Stimulated activated CD8-positive, alpha-beta memory T cell treated with anti-CD3 and anti-CD28 coated beads, Interleukin-15, amount 100 ng/mL, for 48 hours (primary cell): ENCODE measurements at regions not wholly inside any gene's neighbourhood (a gene's known extent, or its start where the extent isn't known, plus 50 kb on each side); places are given as distances from the start of the nearest gene placed in this dataset.

ENCODE experiments used
- DNase-seq, 2 donors: peaks; one replicate each; pipeline ENCODE4 v3.0.0-alpha.2; 2020; ENCODE audit warnings: low read depth in 2 of 2

DNA sequence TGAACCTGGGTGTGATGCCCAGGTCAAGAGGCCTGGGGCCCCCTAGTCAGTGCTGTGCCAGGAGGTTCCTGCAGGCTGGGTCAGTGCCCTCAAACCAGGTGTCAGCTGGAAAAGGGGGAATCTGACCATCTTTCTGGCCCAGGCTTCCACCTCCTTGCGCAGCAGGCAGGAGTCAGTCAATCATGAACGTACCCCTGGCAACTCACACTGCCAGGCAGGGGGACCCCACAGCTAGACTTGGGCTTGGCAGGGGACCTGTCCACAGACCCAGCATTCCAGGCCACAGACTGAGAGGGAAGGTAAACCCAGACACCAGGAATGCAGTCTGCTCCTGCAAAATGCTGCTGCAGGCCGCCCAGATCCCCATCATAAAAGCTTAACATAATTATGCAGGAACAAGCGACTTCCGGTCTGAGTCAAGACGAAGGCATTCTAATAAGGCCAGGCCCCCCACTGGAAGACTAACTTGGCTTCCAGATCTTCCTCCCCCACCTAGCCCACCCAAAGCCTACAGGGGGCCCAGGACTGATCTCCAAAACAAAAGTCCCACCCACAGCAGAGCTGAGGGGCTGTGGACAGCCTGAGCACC, 156.3 kb downstream of the BCOR start:
- no peak for DNase-seq

DNA sequence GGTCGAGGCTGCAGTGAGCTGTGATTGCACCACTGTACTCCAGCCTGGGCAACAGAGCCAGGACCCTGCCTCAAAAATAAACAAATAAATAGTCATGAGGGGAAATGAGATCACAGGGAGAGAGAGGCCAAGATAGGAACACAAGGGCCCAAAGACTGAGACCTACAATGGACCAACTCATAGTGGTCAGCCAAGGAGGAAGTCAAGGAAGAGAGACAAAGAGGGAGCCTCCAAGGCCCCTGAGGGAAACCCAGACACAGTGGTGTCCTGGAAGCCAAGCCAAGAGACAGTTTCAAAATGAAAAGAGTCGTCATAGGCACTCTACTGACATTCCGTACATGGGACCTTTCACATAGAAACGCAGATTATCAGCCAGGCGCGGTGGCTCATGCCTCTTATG, 153.3 kb downstream of the BCOR start:
- no peak for DNase-seq

GRCh38 chrX:39945709-39946108, 152.0 kb downstream of the BCOR start:
- no peak for DNase-seq

- no peak for DNase-seq
These were observed 150.9 kb downstream of the BCOR start for GRCh38 chrX:39946822-39947221.

GRCh38 chrX:39948582-39948981, 149.2 kb downstream of the BCOR start:
- no peak for DNase-seq

DNA sequence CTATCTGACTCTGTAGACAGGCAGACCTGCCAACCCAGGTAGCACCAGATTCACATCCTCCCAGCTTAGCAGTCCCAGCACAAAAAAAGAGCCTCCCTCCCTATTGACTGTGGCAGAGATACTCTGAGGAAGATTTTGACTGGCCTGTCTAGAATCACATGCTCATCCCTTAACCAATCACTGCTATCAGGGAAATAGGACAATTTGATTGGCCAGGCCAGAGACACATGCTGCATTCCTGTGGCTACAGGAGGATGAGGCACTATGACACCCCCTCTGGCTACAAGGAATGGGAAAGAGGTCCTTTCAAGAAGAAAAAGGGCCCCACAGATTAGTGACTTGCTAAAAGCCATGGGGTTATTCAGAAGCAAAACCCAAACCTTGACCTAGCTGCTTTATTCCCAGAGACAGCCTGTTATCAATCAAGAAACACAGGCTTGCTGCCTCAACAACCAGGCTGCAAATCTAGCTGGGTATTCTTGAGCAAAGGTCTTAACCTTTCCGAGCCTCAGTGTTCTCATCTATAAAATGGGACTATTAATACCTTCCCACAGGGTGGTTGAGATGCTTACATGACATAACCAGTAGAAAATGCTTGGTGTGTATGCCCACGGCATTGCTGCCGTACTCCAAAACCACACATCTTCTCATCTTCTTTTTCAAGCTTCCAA, 147.6 kb downstream of the BCOR start:
- no peak for DNase-seq

DNA sequence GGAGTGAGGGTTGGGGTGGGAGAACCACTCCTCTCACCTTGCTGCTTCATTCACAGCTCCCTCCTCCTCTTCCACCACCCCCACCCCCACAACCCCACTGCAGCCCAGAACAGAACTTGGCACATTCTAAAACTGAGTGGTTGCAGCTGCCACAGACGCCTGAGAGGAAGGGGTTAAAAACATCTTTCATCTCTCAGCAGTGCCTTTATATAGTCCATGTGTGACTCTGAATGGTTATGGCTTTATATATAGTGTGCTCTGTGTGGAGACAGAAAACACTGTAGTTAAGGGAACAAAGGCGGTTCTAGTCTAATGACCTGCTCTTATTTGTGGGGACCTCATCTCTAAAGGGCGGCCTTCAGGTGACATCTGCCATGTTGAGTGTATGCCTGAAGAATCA, 144.8 kb downstream of the BCOR start:
- DNase-seq, result no peak

DNA sequence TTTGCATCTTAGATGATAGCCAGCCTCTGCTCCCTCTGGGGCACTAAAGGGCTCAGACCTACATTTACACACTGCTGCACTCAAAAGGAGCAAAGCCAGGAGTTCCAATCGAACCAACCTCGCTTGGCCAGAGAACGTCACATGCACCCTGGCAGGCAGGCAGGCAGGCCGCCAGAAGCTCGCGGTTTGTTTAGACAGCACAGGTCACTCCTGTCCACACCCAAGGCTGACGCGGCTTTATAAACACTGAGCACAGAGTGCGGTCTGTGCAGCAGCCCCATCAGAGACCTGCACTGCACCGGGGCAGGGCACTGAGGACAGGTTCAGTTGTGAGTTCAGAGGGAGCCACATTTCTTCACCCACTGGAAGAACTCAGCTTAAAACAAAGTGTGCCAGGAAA, 143.9 kb downstream of the BCOR start:
- no peak for DNase-seq

DNA sequence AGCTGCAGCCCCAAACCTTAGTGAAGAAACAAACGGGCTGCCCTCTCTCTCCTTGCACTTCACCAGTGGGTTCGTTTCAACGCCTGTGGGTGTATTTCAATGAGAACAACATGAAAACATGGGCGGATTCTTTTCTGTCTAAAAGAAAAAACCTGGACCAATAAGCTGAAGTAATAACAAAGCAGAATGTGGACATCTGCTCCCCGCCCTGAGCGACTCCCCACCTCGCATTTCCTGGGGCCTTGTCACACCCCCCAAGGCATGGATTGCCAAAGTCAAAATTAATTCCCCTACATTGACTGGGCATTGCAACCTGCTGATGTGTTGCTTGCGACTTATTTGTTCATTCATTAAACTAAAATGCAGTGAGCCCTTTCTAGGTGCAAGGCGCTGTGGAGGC, 142.9 kb downstream of the BCOR start:
- DNase-seq, result no peak

GRCh38 chrX:39955625-39956024, 142.1 kb downstream of the BCOR start:
- DNase-seq, result no peak

DNA sequence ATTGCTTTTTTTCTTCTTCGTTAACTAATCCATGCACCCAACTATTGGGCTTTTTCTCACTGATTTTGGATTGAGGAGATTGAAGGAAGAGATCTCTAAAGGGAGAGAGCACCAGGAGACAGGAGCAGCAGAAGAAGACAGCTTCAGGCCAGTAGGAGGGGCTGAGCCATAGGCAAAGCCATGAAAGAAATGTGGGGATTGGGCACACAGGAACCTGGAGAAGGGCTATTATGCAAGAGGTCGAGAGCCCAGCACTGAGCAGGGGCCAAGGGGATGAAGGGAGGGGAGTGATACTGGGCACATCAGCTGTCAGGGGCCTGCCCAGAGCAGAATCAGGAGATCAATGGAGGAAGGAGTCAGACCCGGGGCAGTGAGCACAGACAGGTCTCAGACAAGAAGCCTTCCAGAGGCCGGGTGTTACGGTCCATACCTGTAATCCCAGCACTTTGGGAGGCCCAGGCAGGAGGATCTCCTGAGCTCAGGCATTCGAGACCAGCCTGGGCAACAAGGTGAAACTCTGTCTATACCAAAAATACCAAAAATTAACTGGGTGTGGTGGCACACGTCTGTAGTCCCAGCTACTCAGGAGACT, 140.9 kb downstream of the BCOR start:
- DNase-seq, result no peak

- no peak for DNase-seq
These were observed 139.8 kb downstream of the BCOR start for GRCh38 chrX:39957816-39958566.

GRCh38 chrX:39958850-39959249, 138.9 kb downstream of the BCOR start:
- no peak for DNase-seq

GRCh38 chrX:39960219-39960618, 137.5 kb downstream of the BCOR start:
- no peak for DNase-seq

- no peak for DNase-seq
These were observed 136.3 kb downstream of the BCOR start for GRCh38 chrX:39961441-39961840.

DNA sequence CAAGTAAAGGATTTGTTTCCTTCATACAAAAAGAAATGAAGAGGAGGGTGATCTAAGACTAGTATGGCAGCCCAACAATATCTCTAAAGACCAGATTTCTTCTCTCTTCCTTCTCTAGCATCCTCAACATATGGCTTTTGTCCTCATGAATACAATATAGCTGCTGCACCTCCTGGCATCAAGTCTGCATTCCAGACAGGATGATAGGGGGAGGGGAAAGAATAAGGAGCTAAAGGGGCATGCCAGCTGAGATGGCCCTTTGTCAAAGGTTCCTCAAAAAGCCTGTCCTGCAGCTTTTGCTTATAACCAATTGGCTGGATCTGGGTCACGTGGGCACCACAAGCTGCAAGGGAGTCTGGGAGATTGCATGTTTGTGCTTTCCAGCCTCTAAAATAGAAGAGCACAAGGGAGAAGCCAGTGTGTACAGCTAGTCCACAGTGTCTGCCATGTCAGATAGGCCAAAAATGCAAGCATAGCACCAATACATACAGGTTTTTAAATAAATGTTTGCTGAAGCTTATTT, 132.6 kb downstream of the BCOR start:
- no peak for DNase-seq

DNA sequence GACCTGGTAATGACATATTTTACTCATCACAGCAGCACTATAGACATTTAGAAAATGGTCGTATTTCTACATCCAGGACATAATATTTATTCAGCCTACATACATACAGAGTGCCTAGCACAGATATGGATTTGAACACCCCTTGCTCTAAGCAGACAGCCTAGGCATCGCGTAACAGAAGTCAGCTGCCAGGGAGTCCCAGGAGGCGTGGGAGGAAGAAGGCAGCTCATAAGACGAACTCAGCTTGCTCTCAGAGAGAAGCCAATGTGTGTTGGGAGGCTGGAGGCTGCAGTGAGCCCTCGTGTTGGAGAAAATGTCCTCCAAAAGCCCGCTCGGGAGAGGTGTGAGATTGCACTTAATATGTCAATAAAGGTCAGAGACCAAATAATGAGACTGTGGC, 131.6 kb downstream of the BCOR start:
- DNase-seq, result no peak

DNA sequence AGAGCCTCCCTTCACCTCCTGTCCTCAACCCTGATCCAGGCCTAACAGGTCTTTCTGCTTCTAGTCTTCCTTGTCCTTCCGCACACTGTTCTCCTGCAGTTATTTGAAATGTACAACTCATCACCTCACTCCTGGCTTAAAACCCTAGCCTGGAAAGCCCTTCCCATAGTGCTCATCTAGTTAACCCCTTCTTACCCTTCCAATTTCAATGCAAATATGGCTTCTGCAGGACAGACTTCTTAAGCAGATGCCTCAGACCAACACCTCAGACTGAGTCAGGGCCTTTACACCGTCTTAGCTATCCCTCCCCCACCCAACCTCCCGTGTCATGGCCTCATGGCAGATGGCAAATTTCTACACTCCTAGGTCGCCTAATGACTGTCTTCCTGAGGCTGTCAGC, 130.4 kb downstream of the BCOR start:
- DNase-seq, result peak in 1 of 2 donors; percentile 7

DNA sequence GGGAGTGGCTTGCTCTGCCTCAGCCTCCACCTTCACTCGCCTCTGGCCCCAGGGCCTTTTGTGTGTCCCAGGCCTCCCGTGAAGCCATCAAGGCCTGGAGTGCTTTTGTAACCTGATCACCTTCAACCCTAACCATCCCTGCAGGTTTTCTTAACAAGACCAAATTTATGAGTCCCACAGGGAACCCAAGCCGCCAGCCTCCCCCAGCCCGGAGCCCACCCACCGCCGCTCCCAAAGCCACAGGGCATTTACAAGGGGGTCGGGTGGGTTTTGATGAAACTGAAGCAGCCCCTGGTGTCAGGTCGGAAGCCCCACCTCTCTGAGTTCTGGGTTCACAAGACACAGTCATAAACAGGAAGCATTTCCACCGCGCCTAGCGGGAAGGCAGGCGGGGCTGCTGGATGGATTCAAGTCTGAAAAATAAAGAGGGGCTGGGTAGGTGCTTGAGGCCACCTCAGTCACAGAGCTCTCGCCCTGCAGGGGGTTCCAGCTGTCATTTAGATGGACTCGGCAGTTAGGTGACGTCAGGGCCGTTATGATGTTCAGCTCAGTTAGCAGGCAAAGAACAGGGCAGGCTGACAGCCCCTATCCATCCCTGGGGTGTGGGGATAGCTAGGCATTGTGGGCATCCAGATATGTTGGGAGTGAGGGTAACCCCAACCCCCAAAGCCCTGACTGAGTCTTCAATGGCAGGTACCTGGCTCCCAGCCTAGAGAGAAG, 128.5 kb downstream of the BCOR start:
- no peak for DNase-seq

DNA sequence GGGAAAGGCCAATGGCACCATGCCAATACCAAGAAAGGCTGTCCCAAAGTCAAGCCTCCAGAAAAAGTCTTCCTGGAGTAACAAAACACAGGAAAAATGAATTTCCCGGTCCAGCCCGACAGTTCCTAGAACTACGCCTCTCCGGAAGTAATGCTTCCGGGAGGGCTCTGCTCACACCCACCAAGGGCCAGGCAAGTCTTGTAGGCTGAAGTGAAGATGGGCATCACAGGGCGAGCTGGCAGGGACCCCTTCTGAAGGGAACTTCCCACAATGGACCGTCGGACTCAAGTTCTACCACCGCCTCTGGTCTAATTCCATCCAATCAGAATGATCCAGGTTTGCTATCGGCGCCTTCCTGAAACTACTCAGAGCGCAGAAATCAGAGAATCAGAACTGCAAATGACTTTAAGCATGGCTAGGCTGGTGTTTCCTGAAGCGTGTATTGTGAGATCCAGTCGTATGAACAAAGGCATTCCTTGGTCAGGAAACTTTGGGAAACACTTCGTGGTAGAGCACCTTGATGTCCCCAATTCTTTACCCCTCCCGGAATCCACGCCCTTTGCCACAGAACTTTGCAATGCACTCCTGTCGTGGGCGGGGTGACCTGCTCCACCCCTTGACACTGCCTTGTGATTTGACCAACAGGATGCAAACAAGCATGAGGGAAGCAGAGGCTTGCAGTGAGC, 127.8 kb downstream of the BCOR start:
- DNase-seq, result no peak

DNA sequence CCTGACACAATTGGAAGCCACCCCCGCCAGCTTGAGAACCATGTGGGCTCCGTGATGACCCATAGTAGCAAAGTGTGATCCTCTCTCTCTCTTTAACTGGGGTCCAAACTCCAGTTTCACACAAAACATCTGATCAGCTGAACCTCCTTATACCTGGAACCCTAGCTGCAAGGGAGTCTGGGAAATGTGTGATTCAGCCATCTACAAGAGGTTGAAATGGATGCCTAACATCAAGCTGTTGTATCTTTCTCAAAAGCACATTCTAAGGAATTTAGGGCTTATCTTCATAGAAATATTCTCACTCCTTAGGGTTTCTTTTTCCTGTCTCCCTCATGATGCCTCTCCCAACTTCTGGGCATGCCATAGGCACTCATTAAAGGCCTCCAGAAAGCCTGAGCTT, 126.0 kb downstream of the BCOR start:
- DNase-seq, result no peak
